Kidney epithelial cell (primary cell): ENCODE measurements at regions not wholly inside any gene's neighbourhood (a gene's known extent, or its start where the extent isn't known, plus 50 kb on each side); places are given as distances from the start of the nearest gene placed in this dataset.

Experiments used
- DNase-seq: peaks from one replicate; pipeline ENCODE4 v3.0.0-alpha.2; 2010; ENCODE audit warnings: low read depth
- H3K27me3 ChIP-seq: 2 replicates; pipeline ENCODE4 v1.6.0; 2011; ENCODE audit warnings: low read length; ENCODE audit not compliant: control insufficient read depth, insufficient read depth
- H3K36me3 ChIP-seq: 2 replicates; pipeline ENCODE4 v1.5.1; 2011; ENCODE audit warnings: low read length; ENCODE audit not compliant: control insufficient read depth, insufficient read depth
- H3K4me3 ChIP-seq: 2 replicates; pipeline ENCODE4 v1.5.1; 2011; ENCODE audit warnings: low read depth, mild to moderate bottlenecking, control low read depth, low read length
- CTCF ChIP-seq: IDR thresholded peaks from 2 replicates; pipeline ENCODE4 v1.5.1; 2011; ENCODE audit warnings: mild to moderate bottlenecking, moderate library complexity, low read length, control low read depth, inconsistent platforms; ENCODE audit not compliant: insufficient read depth, poor library complexity, severe bottlenecking

GRCh38 chr11:134850566-134850965 is 438.5 kb upstream of the B3GAT1 start:
- no peak for DNase-seq
- H3K27me3 ChIP-seq: no peaks in the 10 kb centered on the region
- H3K4me3 ChIP-seq: no peak overlapping the region
- TF ChIP-seq CTCF: no peak
- H3K36me3 ChIP-seq: no peaks in the 10 kb centered on the region

- no peak overlapping the region for H3K4me3 ChIP-seq
- H3K36me3 ChIP-seq: no peaks in the 10 kb centered on the region
- no peaks in the 10 kb centered on the region for H3K27me3 ChIP-seq
- DNase-seq: no peak
- TF ChIP-seq CTCF: no peak
Observed at GRCh38 chr11:134849833-134850232, 437.8 kb upstream of the B3GAT1 start.

- H3K4me3 ChIP-seq: no peak overlapping the region
- no peaks in the 10 kb centered on the region for H3K36me3 ChIP-seq
- DNase-seq: no peak
- no peak for TF ChIP-seq CTCF
- H3K27me3 ChIP-seq: no peaks in the 10 kb centered on the region
Observed at GRCh38 chr11:134847083-134847715, 435.2 kb upstream of the B3GAT1 start.

- Histone ChIP-seq H3K27me3 (no peaks in the 10 kb centered on the region), H3K36me3 (no peaks in the 10 kb centered on the region), H3K4me3 (no peak overlapping the region)
- DNase-seq: no peak
- no peak for TF ChIP-seq CTCF
Observed at GRCh38 chr11:134846328-134847082, 434.5 kb upstream of the B3GAT1 start.

- Histone ChIP-seq H3K36me3 (no peaks in the 10 kb centered on the region), H3K27me3 (no peaks in the 10 kb centered on the region), H3K4me3 (no peak overlapping the region)
- DNase-seq: no peak
- no peak for TF ChIP-seq CTCF
Observed at GRCh38 chr11:134845474-134846327, 433.7 kb upstream of the B3GAT1 start.
